ENCODE measurements at regions not wholly inside any gene's neighbourhood (a gene's known extent, or its start where the extent isn't known, plus 50 kb on each side); places are given as distances from the start of the nearest gene placed in this dataset.

DNA sequence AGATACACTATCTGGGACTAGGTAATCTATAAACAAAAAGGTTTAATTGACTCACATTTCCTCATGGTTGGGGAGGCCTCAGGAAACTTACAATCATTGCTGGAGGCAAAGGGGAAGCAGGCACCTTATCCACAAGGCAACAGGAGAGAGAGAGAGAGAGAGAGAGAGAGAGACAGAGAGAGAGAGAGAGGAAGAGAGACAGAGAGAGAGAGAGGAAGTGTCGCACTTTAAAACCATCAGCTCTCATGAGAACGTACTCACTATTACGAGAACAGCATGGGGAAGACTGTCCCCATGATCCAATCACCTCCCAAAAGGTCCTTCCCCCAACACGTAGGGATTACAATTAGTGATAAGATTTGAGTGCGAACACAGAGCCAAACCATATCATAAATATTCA, 253.5 kb upstream of the TRIB2 start:
- TF ChIP-seq CBX8 (IDR thresholded peaks at IDR 0.05), result no peak
- TF ChIP-seq, protein P1, sequence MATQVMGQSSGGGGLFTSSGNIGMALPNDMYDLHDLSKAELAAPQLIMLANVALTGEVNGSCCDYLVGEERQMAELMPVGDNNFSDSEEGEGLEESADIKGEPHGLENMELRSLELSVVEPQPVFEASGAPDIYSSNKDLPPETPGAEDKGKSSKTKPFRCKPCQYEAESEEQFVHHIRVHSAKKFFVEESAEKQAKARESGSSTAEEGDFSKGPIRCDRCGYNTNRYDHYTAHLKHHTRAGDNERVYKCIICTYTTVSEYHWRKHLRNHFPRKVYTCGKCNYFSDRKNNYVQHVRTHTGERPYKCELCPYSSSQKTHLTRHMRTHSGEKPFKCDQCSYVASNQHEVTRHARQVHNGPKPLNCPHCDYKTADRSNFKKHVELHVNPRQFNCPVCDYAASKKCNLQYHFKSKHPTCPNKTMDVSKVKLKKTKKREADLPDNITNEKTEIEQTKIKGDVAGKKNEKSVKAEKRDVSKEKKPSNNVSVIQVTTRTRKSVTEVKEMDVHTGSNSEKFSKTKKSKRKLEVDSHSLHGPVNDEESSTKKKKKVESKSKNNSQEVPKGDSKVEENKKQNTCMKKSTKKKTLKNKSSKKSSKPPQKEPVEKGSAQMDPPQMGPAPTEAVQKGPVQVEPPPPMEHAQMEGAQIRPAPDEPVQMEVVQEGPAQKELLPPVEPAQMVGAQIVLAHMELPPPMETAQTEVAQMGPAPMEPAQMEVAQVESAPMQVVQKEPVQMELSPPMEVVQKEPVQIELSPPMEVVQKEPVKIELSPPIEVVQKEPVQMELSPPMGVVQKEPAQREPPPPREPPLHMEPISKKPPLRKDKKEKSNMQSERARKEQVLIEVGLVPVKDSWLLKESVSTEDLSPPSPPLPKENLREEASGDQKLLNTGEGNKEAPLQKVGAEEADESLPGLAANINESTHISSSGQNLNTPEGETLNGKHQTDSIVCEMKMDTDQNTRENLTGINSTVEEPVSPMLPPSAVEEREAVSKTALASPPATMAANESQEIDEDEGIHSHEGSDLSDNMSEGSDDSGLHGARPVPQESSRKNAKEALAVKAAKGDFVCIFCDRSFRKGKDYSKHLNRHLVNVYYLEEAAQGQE (IDR thresholded peaks at IDR 0.05), result no peak
- no peak for TF ChIP-seq EHMT2 (IDR thresholded peaks at IDR 0.05; ENCODE audit: low read depth)

Measured in A549 (cell line).